ENCODE measurements at regions not wholly inside any gene's neighbourhood (a gene's known extent, or its start where the extent isn't known, plus 50 kb on each side); places are given as distances from the start of the nearest gene placed in this dataset.

GRCh38 chr14:53603994-53604393 is 352.6 kb downstream of the BMP4 start:
- CTCF ChIA-PET: no interaction called here
- POLR2A ChIA-PET: no interaction called here
- no peak overlapping the region for H3K4me3 ChIP-seq (ENCODE audit: low read depth, low read length)
- TF ChIP-seq CTCF (IDR thresholded peaks at IDR 0.05; ENCODE audit: insufficient read depth, low read length, missing control alignments): no peak
- no peak for DNase-seq (ENCODE audit: low read depth, low spot score)

GRCh38 chr14:53601409-53601808 is 355.2 kb downstream of the BMP4 start:
- no peak overlapping the region for H3K4me3 ChIP-seq (ENCODE audit: low read depth, low read length)
- TF ChIP-seq CTCF (IDR thresholded peaks at IDR 0.05; ENCODE audit: insufficient read depth, low read length, missing control alignments): no peak
- no peak for DNase-seq (ENCODE audit: low read depth, low spot score)
- POLR2A ChIA-PET: no interaction called here
- CTCF ChIA-PET: interaction anchor here (1.1 kb wide), 1 partner anchor 11 kb away, joined by 3 read pairs; no protein-coding TSS in a partner anchor

- DNase-seq (ENCODE audit: low read depth, low spot score): no peak
- POLR2A ChIA-PET: no interaction called here
- no peak overlapping the region for H3K4me3 ChIP-seq (ENCODE audit: low read depth, low read length)
- no peak for TF ChIP-seq CTCF (IDR thresholded peaks at IDR 0.05; ENCODE audit: insufficient read depth, low read length, missing control alignments)
- CTCF ChIA-PET: no interaction called here
These were observed 357.2 kb downstream of the BMP4 start for GRCh38 chr14:53599221-53599945.

- H3K4me3 ChIP-seq (ENCODE audit: low read depth, low read length): no peak overlapping the region
- no peak for TF ChIP-seq CTCF (IDR thresholded peaks at IDR 0.05; ENCODE audit: insufficient read depth, low read length, missing control alignments)
- POLR2A ChIA-PET: no interaction called here
- DNase-seq (ENCODE audit: low read depth, low spot score): no peak
- CTCF ChIA-PET: no interaction called here
These were observed 359.6 kb downstream of the BMP4 start for GRCh38 chr14:53596853-53597525.

- no peak for TF ChIP-seq CTCF (IDR thresholded peaks at IDR 0.05; ENCODE audit: insufficient read depth, low read length, missing control alignments)
- no peak for DNase-seq (ENCODE audit: low read depth, low spot score)
- POLR2A ChIA-PET: no interaction called here
- H3K4me3 ChIP-seq (ENCODE audit: low read depth, low read length): no peak overlapping the region
- CTCF ChIA-PET: no interaction called here
These were observed 364.8 kb downstream of the BMP4 start for GRCh38 chr14:53591816-53592215.

- DNase-seq (ENCODE audit: low read depth, low spot score): no peak
- no peak overlapping the region for H3K4me3 ChIP-seq (ENCODE audit: low read depth, low read length)
- ChIA-PET POLR2A (no interaction called here), CTCF (no interaction called here)
- TF ChIP-seq CTCF (IDR thresholded peaks at IDR 0.05; ENCODE audit: insufficient read depth, low read length, missing control alignments): no peak
These were observed 375.1 kb downstream of the BMP4 start for GRCh38 chr14:53581504-53581903.
